NCI-H2081 (cell line): ENCODE measurements at regions not wholly inside any gene's neighbourhood (a gene's known extent, or its start where the extent isn't known, plus 50 kb on each side); places are given as distances from the start of the nearest gene placed in this dataset.
"Not testable (repeated sequence)": the region's sequence is repeated elsewhere in the genome, so short reads cannot be mapped to it uniquely, and the experiment has no call there.

Experiments
- DNase-seq, 2 experiments: peaks; one replicate each; lab custom pipeline; 2025; lab: John Stamatoyannopoulos, UW

DNA sequence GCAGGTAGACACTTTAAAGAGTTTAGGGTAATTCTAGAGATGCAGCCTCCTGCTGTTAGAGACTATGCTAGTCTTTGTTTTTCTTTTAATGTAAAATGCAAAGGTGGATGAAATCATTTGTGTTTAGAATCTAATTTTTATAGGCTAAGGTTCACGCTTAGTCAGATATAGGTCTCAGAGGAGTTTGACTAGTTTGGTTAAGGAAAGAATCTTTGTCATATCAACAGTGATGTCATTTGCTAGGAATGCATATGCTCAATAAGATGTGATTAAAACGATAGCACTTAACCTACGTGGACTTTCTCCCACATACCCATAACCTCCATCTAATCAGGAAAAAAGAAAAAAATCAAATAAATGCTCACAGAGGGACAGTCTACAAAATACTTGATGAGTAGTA is 859.3 kb upstream of the ATXN7L3B start:
- DNase-seq, result no peak

DNA sequence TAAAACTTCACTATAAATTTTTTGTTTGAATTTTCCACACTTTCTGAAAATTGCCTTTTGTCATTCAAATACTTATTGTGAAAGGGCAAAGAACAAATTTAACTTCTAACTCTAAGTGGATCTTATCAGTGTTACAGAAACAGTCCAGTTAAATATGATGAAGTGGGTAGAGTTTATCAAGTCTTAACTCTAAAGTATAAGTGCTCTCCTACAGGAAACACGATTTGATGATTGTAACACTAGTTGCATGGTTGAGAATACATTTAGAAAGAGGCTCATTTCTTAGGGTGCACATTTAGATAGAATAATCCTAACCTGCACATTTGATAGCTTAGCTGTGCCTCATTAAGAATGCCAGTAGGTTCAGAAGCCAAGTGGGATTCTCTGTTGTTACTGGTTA is 838.3 kb upstream of the ATXN7L3B start:
- no peak for DNase-seq

DNA sequence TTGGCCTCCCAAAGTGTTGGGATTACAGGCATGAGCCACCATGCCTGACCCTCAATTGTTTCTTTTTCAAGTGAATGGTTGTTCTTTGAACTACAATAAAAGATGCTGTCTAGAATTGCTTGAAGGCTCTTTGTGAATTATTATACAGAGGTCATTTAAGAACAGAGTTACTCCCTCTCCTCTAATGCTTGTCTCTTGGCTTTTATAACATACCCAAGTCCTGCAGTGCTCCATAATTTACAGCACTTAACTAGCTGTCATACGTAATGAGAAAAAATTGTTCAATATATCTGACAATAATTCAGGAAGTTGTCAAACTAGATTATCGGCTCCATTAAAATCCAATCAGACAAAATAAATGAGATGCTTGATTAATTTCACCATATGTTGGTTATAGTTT is 823.0 kb upstream of the ATXN7L3B start:
- no peak for DNase-seq

DNA sequence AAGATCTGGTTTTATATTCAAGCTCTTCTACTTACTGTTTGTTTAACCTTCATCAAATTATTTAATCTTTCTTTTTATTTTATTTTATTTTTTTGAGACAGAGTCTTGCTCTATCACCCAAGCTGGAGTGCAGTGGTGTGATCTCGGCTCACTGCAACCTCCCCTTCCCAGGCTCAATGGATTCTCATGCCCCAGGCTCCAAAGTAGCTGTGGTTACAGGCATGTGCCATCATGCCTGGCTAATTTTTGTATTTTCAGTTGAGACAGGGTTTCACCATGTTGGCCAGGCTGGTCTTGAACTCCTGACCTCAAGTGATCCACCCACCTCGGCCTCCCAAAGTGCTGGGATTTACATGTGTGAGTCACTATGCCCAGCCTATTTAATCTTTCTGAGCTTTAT is 821.5 kb upstream of the ATXN7L3B start:
- not testable (repeated sequence) for DNase-seq

DNA sequence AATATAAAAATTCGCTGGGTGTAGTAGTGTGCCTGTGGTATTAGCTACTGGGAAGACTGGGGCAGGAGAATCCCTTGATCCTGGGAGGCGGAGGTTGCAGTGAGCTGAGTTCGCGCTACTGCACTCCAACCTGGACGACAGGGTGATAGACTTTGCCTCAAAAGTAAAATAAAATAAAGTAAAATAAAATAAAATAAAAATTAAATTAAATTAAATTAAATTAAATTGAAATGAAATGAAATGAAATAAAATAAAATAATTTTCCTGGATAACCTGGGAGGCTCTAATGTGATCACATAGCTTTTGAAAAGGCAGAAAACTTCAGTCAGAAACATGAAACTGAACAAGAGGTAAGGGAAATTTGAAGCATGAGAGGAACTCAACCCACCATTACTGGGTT is 818.4 kb upstream of the ATXN7L3B start:
- no peak for DNase-seq

DNA sequence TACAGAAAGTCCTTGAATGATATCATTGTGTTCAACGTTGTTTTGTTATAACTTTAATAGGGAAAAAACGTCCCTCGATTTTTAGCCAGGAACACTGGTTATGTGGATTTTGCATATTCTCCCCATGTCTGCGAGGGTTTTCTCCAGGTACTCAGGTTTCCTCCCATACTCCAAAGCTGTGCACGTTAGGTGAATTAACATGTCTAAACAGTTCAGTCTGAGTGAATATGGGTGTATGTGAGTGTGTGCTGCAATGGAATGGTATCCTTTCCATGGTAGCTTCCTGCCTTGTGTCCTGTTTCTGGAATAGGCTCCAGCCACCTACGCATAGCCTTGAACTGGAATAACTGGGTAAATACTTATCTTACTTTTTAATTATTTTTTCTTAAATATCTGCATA is 810.8 kb upstream of the ATXN7L3B start:
- no peak for DNase-seq

DNA sequence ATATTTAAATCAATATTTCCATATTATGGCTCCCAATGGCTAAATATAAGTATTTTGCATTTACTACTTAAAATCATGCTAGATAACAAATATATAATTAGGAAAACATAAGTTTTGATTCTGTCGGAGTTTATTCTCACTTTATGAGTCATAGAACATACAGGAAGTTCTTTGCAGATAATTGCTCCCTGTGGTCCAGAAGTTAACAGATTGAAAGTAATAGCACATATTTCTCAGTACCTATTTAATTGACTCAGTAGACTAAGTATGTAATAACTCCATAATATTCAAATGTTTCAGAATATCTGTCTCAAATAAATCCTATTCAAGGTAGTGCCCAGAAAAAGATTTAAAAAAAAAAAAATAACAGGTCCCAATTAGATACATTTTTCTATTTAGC is 806.0 kb upstream of the ATXN7L3B start:
- DNase-seq, result no peak

DNA sequence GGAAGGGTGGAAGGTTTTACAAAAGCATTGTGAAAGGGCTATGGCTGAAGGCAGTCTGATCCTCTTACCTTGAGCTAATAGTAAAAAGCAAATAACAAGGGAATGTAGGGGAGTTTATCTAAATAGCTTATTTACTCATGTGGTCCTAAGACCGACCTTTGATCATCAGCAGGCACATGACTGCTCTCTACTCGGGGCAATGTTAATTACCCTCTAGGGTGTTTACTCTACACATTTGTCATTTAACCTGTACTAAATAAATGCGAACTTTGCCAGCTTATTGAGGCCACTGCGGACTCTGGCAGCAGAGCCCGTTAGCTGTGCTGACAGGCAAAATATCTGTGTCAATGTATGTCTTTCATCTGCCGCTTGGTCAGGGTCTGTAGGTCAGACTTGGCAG is 768.3 kb upstream of the ATXN7L3B start:
- DNase-seq, result no peak

DNA sequence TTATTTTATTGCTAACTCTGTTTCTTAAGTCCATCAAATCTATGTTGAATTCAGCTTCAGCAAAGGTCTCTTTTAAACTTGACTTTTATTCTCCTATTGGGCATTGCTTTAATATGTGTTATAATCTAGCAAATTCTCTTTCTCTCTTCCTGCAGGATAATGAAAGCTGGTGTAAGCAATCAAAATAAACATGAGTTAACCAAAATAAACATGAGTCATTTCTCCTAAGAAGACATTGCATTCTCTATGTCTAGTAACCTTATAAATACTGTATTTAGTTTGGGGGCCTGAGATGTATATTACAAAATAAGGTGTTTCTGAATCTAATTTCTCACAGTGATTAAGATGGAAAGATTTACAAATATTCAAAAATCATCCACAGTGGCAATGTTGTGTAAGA is 739.1 kb upstream of the ATXN7L3B start:
- DNase-seq, result no peak

DNA sequence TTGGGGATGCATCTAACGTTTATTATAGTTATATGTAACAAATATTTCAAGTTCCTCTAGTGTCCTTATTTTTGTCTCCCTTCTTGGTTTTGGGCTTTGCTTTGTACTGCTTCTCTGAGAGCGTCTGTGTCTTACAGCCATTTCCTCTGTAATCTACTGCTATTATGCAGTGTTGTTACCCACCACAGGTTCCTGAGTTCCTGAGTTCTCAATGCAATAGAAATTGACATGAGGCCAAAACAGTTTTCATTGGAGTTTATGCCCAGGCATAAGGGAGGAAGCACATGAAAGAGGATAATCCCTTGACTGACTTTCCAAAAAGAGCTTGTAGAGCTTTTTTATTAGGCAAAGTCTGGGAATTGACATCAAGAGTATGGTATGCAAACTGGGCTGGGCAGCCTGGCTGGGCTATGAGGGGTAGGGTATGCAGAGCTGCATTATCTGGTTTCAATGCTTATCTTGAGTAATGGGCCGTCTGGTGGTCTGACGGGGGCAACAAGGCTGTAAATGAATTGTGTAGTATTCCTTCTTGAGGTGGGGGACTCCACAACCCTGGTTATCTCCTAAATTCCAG is 722.5 kb upstream of the ATXN7L3B start:
- DNase-seq, result no peak

DNA sequence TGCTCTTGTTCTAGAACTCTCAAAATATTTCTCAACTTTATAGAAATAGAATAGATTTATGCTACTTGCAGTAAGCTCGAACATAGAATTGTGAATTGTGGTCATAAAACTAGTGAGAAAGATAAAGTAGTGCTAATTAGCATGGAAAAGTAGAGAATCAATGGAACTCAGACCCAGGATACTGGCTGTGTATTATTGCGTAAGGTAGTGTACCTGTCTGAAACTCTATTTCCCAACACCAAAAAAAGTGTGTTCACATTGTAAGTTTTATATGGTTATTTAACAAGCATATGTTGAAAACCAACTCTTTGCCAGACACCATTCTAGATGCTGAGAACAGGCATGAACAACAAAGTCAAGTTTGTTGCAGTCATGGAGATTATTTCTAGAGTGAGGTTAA is 720.5 kb upstream of the ATXN7L3B start:
- DNase-seq, result no peak

DNA sequence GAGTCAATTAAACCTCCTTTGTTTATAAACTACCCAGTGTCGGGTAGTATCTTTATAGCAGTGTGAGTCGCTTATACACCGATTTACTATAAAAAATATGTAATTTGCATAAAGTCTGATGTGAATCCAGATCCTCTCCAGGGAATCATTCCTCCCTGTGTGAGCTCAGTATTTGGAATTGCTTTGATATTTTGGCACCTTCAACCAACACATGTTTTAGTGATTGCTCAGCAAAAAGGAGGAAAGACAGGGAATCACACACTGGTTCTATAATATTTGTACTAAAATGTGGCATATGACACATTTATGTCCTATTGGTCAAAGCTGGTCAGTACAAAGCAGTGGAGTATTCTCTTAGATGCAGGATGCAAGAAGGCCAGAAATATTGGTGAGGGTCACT is 703.9 kb upstream of the ATXN7L3B start:
- no peak for DNase-seq

DNA sequence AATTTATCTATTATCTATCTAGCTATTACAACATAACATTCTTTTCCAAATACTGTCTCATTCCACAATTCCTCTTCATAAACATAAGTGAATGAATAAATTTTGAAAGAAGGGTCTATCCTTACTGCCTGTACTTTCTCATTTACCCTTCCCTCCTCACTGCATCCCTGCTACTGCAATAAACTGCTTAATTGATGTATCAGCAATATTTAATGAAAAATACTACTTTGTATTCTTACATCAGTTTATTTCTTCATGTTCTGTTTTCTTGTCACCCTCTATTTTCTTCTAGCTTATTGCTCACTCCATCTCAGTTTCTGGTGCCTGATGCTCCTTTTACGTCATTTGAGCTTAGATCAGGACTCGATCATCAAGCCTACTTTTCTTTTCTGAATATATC is 695.7 kb upstream of the ATXN7L3B start:
- DNase-seq, result no peak

DNA sequence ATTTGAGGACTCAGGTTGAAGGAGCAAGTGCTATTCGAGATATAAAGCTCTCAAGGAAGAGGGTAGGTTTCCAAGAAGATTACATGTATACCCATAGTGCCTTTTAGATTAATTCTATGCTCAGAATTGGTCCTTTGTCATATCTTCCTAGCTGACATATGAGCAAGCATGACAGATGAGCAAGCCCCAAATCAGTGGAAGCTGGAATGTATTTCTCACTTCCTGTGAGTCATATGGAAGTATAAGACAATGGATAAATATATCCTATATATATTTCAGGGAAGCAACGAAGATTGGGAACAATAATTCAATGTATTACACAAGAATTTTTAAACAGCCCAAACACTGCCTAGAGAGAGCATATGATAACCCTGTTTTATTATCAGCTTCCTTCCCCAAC is 674.1 kb upstream of the ATXN7L3B start:
- DNase-seq, result no peak

DNA sequence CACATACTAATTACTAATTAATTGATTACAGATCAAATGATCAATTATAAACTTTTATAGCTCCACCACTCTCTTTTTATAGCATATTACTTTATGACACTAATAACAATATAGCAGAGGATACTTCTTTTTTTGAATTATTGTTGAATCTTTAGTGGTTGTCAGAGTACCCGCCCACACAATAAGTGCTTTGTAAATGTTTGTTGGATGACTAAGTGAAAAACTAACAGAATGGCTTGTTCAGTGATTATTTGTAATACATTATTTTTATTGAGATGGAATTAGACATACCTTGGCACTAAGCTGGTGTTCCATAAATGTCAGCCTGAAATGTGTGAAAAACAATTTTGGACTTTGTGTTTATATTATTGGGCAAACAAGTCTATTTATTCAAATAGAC is 670.5 kb upstream of the ATXN7L3B start:
- DNase-seq, result no peak

DNA sequence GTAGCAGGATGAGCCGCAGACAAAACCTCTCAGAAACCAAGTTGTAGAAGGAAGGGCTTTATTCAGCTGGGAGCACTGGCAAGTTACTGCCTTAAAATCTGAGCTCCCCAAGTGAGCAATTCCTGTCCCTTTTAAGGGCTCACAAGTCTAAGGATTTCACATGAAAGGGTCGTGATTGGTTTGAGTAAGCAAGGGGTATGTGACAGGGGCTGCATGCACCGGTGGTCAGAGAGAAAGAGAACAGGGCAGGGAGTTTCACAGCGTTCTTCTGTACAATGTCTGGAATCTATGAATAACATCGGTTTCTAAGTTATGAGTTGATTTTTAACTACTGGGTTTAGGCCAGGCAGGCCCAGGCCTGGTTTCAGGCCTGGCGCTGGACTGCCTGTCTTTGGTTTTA is 660.3 kb upstream of the ATXN7L3B start:
- not testable (repeated sequence) for DNase-seq

DNA sequence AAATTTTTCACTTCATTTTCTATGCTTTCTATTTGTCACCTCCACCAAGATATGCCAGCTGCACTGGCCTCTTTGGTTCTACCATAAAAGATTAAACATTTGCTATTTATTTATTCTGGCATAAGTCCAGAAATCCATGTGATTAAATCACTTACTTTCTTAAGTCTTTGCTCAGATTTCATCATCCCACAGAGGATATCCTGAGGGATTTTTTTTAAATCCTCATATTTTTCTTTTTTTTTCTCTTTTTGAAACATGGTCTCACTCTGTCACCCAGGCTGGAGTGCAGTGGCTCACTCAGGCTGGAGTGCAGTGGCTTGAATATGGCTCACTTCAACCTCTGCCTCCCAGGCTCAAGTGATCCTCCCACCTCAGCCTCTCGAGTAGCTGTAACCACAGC is 645.4 kb upstream of the ATXN7L3B start:
- DNase-seq, result no peak

DNA sequence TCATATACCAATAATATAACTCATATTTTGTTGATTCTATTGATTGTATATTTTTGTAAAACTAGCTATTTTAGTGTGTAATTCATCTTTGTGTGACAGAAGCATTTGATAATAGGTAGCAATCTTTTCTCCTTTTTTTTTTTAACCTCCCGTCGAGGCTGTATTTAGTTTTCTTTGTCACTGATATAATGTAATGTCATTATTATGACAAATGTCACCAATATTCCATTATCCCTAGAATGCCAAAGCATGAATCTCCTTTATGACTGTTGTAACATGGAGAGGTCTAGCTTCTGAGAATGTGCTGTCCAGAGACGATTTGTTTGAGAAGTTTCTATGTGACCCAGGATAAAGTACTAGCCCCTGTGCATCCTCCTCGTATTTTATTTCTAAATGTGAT is 639.0 kb upstream of the ATXN7L3B start:
- no peak for DNase-seq

DNA sequence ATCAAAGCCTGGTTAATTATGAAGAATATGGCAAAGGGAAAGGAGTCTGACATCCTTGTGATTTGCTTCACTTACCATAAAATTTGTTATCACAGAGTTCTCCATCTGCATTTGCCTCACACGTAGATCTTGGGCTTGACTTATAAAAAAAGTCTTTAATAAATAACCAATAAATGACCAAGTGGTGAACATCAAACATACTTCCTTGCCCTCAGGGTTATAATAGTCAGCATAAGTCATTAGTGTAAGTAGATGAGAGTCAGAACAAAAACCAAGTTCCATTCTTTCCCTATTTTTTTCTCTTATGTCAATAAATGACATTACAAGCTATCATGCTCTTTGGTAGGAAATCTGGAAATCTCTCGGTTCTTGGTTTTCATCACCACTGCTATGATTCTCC is 635.4 kb upstream of the ATXN7L3B start:
- no peak for DNase-seq

DNA sequence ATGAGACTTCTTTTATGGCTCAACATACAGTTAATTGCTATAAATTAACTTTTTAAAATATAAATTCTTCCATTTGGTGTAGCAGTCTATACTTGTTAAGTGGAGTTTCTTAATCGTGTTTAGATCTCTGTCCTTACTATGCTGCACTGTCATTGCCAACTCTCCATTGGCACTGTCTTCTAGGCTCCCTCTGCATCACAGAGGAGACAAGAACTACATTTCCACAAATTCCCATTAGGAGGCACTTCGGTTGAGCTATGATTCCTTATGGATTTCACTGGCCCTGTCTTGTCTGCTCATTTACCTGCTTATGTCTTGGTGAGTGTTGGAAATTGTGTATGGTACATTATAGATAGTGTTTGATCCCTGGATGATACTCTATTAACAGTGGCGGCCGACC is 630.9 kb upstream of the ATXN7L3B start:
- no peak for DNase-seq

DNA sequence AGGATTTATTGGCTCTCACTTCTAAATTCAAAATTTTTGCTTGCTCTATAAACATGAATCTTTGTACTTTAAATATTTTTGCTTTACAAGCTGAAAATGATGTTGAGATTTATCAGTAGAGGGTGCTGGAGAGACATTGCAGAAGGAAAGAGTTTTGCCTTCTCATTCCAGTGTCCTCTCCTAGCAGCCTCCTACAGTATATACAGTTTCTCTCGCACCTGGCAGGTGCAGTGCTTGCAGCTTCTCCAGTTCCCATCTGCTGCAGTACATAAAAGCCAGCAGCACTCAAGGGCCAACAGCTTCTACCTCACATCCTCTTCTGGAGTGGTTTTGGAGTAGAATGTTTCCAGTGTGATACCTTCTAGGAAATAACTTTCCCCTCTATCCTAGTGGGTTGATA is 601.8 kb upstream of the ATXN7L3B start:
- peak; percentile 34 to 64 for DNase-seq

DNA sequence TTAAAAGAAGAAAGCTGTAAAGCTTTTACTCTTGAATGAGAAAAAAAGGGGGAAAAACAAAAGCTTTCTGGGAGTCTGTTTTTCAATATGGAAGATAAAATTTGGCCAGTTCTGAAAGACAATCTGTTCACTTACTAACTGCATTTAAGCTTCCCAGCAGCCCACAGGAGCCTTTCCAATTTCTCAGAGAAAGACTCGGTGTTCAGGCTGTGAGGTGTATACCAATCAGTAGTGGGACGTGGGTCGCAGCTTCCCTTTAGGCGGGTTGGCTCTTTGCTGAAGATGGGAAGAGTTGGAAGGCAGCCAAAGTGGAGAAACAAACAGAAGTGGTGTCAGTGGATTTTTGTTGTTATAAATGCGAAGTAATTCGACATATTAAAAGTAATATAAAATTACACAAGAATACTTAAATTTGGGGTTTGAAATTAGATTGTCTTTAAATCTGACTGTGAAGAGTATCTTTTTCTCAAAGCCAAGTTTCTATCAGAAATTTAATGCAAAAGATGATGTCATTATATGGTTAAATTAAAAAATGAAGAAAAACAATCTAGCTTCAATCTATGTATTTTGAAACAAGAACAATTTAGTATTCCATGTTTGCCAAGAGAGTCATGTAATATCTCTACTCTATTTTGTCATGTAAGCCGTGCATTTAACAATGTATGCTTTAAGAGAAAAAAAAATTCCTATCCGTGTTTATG is 590.2 kb upstream of the ATXN7L3B start:
- DNase-seq, result no peak

DNA sequence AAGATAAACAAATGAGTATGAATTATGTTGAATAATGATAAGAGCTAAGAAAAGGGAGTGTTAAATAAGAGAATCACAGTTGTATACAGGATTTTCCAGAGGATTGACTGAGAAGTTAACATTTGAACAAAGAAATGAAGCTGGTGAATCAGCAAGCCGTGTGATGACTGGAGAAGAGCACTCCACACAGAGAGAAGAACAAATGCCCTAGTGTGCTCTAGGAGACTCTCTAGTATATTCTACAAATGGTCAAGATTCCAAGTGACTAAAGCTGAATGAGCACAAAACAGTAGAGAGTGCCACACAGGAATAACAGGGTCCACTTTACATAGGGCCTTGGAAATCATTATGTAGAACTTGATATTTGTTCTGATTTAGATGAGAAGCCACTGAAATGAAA is 587.1 kb upstream of the ATXN7L3B start:
- DNase-seq, result no peak

DNA sequence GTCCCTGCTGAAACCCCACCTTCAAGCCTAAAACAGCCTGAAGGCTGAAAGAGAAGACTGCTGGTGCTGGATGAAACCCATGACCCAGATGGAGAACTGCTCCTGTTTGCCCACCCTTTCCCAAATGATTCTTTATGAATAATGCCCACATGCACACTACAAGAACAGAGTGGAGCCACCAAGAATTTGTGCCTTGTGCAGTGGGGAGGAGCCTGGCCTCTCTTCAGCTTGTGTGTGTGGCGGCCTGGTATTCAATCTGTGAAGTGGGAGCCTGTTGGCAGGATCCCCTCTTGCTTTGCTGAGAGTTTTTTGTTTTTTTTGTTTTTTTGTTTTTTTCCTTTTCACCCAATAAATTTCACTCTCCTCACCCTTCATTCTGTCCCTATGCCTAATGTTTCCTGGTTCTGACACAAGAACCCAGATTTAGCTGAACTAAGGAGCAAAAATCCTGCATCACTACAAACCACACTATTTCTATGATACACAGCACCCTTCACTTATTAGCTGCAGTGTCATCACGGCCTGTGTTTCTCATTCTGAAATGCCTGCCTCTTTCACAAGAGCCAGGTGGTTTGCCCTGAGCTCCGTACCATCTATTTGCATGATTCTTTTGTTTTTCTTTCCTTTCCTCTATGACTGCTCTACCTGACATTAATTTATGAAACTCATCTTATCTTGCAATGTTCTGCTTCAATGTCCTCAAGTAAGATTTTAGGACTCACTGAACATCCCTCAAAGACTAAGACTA is 585.5 kb upstream of the ATXN7L3B start:
- DNase-seq, result no peak
